Heart left ventricle (tissue), 16 donors: ENCODE measurements at regions not wholly inside any gene's neighbourhood (a gene's known extent, or its start where the extent isn't known, plus 50 kb on each side); places are given as distances from the start of the nearest gene placed in this dataset.

Experiments
- ATAC-seq, 4 donors: fragments of 200-7000 bp; cut with Tn5 transposase; one replicate each; pipeline ENCODE4 v1.9.1; 2020 to 2022; ENCODE audit warnings: moderate library complexity in 4 of 4, mild to moderate bottlenecking in 3 of 4, moderate number of reproducible peaks in 1 of 4
- DNase-seq, 5 donors: peaks; one replicate each; pipeline ENCODE4 v3.0.0-alpha.2; 2020
- H3K27ac ChIP-seq, 12 donors: fragments of 200-600 bp; sonication (generic) in 4 of 12; one replicate each; pipeline versions ENCODE4 v1.5.0 to v1.8.0; 2016 to 2022; ENCODE audit warnings: mild to moderate bottlenecking in 2 of 12
- H3K27me3 ChIP-seq, 9 donors: fragments of 200-600 bp; sonication (generic) in 2 of 9; one replicate each; pipeline versions ENCODE4 v1.5.1 to v1.8.0; 2016 to 2022; ENCODE audit warnings: mild to moderate bottlenecking in 3 of 9
- H3K36me3 ChIP-seq, 9 donors: fragments of 200-600 bp; sonication (generic) in 2 of 9; one replicate each; pipeline versions ENCODE4 v1.5.0 to v1.8.0; 2018 to 2022; ENCODE audit warnings: mild to moderate bottlenecking in 2 of 9
- H3K4me1 ChIP-seq, 12 donors: fragments of 200-600 bp; sonication (generic) in 4 of 12; one replicate each; pipeline versions ENCODE4 v1.5.0 to v1.8.0; 2016 to 2022; ENCODE audit warnings: mild to moderate bottlenecking in 3 of 12
- H3K4me3 ChIP-seq, 12 donors: fragments of 200-600 bp; sonication (generic) in 4 of 12; one replicate each; pipeline versions ENCODE4 v1.5.0 to v1.8.0; 2017 to 2022; ENCODE audit warnings: mild to moderate bottlenecking in 9 of 12, moderate library complexity in 4 of 12
- H3K9me3 ChIP-seq, 12 donors: fragments of 200-600 bp; sonication (generic) in 4 of 12; one replicate each; pipeline versions ENCODE4 v1.5.0 to v1.8.0; 2016 to 2022; ENCODE audit warnings: mild to moderate bottlenecking in 1 of 12
- CTCF ChIP-seq, 12 donors: fragments of 200-600 bp; sonication (generic) in 4 of 12; IDR thresholded peaks; one replicate each; pipeline versions ENCODE4 v1.5.0 to v1.8.0; 2018 to 2022; ENCODE audit warnings: antibody characterized with exemption in 12 of 12, mild to moderate bottlenecking in 5 of 12
- POLR2A ChIP-seq, 2 donors: fragments of 450-650 bp; IDR thresholded peaks; one replicate each; pipeline ENCODE4 v1.6.1; 2017; ENCODE audit warnings: antibody characterized with exemption in 2 of 2, mild to moderate bottlenecking in 2 of 2, moderate library complexity in 2 of 2
- WGBS, 4 donors: extraction: QIAGEN DNeasy Blood & Tissue Kit in 2 of 4; methylation state at CpG; one replicate each; pipeline versions ENCODE4 v1.1.5 to v1.1.7; 2013 to 2018; 5-methylcytosine and 5-hydroxymethylcytosine counted together
- intact Hi-C, 10 donors: fragments of 100-400 bp; cut with DNase I; formaldehyde crosslinking; loops; one replicate each; pipeline versions ENCODE4 v1.11.1 to v1.14.2; 2022
- donor health status: ischemic (EF 13 %, LVEDD 7.1; RV severe dilation, severe dysfunction).
- donor health status: healthy with polysubstance abuse.
- donor health status: DM: no; HTN: yes; CAD: no.
- donor health status: DM: no; HTN: no; CAD: no.
- donor health status: ischemic (EF 25% LVEDD 6.9; RV normal size, moderate dysfunction).
- donor health status: ischemic (EF 25% LVEDD 5.7; RV mildly dilated, moderate dysfunction).
- donor health status: healthy.
- donor health status: DM: yes; HTN: yes; CAD: no.
- donor health status: ischemic (EF 35%, LVEDD 5.7; RV mildly dilated, moderate dysfunction).
- donor health status: nonischemic (EF 11% LVEDD 7.7; RV severe dilation, severe dysfunction).
- donor health status: DM: yes; HTN: yes; CAD: no.
- donor health status: PGD.
- donor health status: ischemic (EF 29% LVEDD 5.4; RV normal size, mild dysfunction).
- donor health status: nonischemic (EF 23%, LVEDD 6.1; RV moderate dilation, normal function).

- no peak overlapping the region for H3K27ac ChIP-seq
- no peaks in the 10 kb centered on the region for H3K9me3 ChIP-seq
- H3K4me3 ChIP-seq = no peak overlapping the region
- no peaks in the 10 kb centered on the region for H3K36me3 ChIP-seq
- intact Hi-C loops = no loop called here
- DNase-seq (no peak), ATAC-seq (no peak)
- H3K4me1 ChIP-seq = no peaks in the 10 kb centered on the region
- no peak for TF ChIP-seq POLR2A (IDR thresholded peaks at IDR 0.05)
- TF ChIP-seq CTCF (IDR thresholded peaks at IDR 0.05) = no peak
- peaks cover 0 to 44% (median 0%) of the 10 kb centered on the region in 9 donors for H3K27me3 ChIP-seq
- WGBS, 4 donors = 21 to 55% (median 37%) methylated on average over 5 to 6 of the region's 6 CpGs
Measured at GRCh38 chr11:70740488-70740851, 342.1 kb downstream of the CTTN start.

- intact Hi-C loops = no loop called here
- H3K9me3 ChIP-seq = no peaks in the 10 kb centered on the region
- H3K27me3 ChIP-seq = peaks cover 0 to 50% (median 0%) of the 10 kb centered on the region in 9 donors
- H3K4me1 ChIP-seq = no peaks in the 10 kb centered on the region
- no peak overlapping the region for H3K4me3 ChIP-seq
- H3K36me3 ChIP-seq = no peaks in the 10 kb centered on the region
- no peak for ATAC-seq
- no peak overlapping the region for H3K27ac ChIP-seq
- DNase-seq = no peak
- WGBS, 4 donors = 88 to 94% (median 92%) methylated on average over 3 of the region's 3 CpGs
- TF ChIP-seq POLR2A (IDR thresholded peaks at IDR 0.05) = no peak
- no peak for TF ChIP-seq CTCF (IDR thresholded peaks at IDR 0.05)
Measured at GRCh38 chr11:70741085-70741484, 342.8 kb downstream of the CTTN start.

- H3K9me3 ChIP-seq = no peaks in the 10 kb centered on the region
- TF ChIP-seq CTCF (IDR thresholded peaks at IDR 0.05) = no peak
- TF ChIP-seq POLR2A (IDR thresholded peaks at IDR 0.05) = no peak
- no peak for ATAC-seq
- 14 to 25% (median 20%) methylated on average over 22 to 27 of the region's 27 CpGs for WGBS, 4 donors
- peaks cover 0 to 63% (median 0%) of the 10 kb centered on the region in 9 donors for H3K27me3 ChIP-seq
- intact Hi-C loops = no loop called here
- H3K27ac ChIP-seq = no peak overlapping the region
- H3K4me1 ChIP-seq = no peaks in the 10 kb centered on the region
- H3K36me3 ChIP-seq = no peaks in the 10 kb centered on the region
- no peak overlapping the region for H3K4me3 ChIP-seq
- DNase-seq = no peak
Measured at GRCh38 chr11:70742553-70743291, 344.4 kb downstream of the CTTN start.

- intact Hi-C loops = no loop called here
- Histone ChIP-seq H3K27me3 (peaks cover 0 to 63% (median 2%) of the 10 kb centered on the region in 9 donors), H3K4me3 (no peak overlapping the region), H3K9me3 (no peaks in the 10 kb centered on the region), H3K27ac (no peak overlapping the region), H3K36me3 (no peaks in the 10 kb centered on the region), H3K4me1 (no peaks in the 10 kb centered on the region)
- WGBS, 4 donors = 61 to 71% (median 66%) methylated on average over 9 of the region's 9 CpGs
- no peak for TF ChIP-seq CTCF (IDR thresholded peaks at IDR 0.05)
- TF ChIP-seq POLR2A (IDR thresholded peaks at IDR 0.05) = no peak
- no peak for ATAC-seq
- no peak for DNase-seq
Measured at GRCh38 chr11:70743329-70743728, 345.0 kb downstream of the CTTN start.
